ENCODE measurements at regions not wholly inside any gene's neighbourhood (a gene's known extent, or its start where the extent isn't known, plus 50 kb on each side); places are given as distances from the start of the nearest gene placed in this dataset.
"Not testable (repeated sequence)": the region's sequence is repeated elsewhere in the genome, so short reads cannot be mapped to it uniquely, and the experiment has no call there.

- no peak for DNase-seq
These were observed 376.2 kb upstream of the GRAMD2B start for GRCh38 chr5:126046846-126047571.

DNA sequence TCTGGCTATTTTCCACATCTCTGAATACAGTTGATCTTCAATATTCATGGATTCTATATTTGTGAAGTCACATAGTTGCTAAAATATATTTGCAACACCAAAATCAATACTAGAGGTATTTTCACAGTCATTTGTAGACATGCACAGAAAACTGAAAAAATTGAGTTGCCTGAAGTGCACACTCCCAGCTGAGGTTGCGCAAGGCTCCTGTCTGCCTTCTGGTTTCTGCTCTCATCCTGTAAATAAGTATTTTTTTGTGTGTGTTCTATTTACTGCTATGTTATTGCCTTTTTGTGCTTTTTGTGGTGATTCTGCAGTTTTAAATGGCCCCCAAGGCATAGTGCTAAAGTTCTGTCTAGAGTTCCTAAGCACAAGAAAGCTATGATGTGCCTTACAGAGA lies 371.1 kb upstream of the GRAMD2B start:
- DNase-seq = no peak

GRCh38 chr5:126052791-126053190 lies 370.4 kb upstream of the GRAMD2B start:
- no peak for DNase-seq

- peak; percentile 18 for DNase-seq
These were observed 369.6 kb upstream of the GRAMD2B start for GRCh38 chr5:126053630-126054029.

DNA sequence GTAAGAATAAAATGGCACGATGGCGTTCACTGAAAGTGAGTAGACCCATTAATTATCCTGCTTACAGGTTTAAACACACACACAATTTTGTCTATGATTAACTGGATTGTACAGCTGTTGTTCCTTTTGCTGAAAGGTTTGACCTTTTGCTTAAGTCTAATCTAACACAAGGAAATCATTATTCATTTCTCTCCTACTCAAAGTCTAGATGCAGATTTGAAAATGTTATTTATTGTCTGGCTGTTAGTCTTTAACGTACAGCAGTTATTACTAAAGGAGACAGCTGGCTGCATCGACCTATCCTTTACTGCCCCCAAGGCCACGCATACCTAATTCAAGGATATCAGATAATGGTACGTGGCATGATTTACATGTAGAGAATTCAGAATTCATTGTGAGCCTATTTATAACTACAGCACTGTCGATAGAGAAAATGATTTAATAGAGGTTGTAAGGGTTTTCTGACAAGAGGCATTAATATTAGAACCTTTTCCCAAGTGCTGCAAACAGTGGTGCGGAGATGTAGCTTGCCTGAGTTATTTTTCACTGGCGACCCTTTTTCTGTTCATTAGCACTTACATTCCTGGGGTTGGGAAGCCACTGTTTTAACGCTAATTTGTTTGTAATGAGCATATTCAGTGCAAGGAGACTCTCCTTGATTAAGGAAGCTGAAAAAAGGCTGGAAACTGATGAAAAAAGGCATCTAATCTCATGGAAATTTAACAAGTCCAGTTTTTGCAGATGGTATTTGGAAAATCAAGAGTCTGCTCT lies 368.4 kb upstream of the GRAMD2B start:
- DNase-seq = peak; percentile 75

DNA sequence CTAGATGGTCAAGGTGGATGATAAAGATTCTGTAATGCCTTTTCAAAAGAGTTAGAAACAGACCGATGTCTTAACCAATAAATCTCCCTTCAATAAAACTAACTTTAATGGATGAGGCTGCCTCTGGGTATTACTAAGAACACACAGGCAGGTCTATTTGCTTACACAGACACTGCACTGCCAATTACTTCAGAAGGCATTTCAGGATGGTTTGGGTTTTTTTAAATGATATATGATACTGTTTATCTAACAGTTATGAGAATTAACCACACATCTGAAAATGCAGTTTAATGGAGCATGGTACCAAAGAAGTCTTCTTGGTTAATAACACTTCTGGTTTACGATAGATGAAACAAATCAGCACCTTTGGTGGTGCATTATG lies 367.9 kb upstream of the GRAMD2B start:
- peak; percentile 90 for DNase-seq

- no peak for DNase-seq
These were observed 366.9 kb upstream of the GRAMD2B start for GRCh38 chr5:126056352-126056751.

DNA sequence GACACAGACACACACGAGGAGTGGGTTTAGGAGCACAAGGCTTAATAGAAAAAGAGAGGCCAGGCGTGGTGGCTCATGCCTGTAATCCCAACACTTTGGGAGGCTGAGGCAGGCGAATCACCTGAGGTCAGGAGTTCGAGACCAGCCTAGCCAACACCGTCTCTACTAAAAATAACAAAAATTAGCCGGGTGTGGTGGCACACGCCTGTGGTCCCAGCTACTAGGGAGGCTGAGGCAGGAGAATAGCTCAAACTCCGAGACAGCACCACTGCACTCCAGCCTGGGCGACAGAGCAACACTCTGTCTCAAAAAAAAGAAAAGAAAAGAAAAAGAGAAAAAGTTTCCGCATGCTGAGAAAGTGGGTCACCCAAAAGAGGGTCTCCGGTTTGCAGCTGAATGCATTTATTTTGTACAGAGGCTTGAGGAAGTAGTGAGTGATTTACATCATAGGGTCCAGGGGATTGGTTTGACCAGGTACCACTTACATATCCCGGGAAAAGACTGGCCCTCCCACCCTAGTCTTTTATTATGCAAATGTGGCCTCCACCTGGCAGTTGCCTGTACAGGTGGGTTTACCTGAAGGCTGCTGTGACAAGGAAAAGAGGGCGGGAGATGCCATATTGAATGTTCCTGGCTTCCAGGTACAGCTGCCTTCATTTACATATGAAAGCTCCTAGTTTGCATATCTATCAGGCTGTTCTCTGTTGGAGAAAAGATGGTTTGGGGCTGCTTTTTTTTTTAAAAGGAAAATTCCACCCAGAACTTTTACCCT lies 366.2 kb upstream of the GRAMD2B start:
- DNase-seq = peak; percentile 18

DNA sequence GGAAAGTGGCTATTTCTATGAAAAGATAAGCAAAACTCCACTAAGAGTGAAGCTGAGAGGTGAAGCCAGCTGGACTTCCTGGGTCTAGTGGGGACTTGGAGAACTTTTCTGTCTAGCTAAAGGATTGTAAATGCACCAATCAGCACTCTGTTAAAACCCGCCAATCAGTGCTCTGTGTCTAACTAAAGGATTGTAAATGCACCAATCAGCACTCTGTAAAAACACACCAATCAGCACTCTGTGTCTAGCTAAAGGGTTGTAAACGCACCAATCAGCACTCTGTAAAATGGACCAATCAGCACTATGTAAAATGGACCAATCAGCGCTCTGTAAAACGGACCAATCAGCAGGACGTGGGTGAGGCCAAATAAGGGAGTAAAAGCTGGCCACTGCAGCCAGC lies 364.8 kb upstream of the GRAMD2B start:
- not testable (repeated sequence) for DNase-seq

DNA sequence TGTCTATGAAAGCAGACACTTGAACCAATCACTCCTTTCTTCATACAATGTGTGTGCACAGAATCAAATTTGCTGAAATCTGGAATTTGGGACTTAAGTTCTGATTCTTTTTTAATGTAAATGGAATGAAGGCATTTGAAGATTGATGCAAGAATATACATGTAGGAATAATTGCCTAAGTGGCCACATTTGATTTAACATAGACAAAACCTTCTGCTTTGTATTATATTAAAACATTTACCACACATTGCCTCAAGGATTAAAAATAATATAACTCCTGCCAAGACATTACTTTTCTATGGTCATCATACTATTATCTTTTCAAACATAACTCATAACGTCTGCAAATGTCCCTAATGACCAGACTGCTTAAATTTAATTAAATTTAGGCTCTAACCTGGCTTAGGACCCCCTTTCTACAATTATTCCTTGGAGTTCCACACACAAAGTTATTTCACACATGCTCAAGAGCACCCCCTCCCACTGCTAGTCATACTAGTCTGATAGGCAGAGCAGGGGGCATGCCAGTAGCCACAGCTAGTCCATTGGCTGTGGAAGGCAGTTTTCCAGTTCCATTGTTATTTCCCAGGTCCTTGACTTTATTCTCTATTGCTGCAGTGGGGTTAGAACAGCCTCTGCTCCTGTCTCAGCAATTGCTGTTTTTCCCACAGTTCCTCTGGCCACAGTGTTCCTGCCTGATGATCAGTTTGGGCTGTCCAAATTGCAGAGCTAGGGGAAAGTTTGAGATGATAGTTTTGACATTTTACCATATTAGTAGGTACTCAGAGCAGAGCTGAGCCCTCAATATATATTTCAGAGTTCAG lies 360.6 kb upstream of the GRAMD2B start:
- no peak for DNase-seq

GRCh38 chr5:126065061-126065460 lies 358.1 kb upstream of the GRAMD2B start:
- no peak for DNase-seq

DNA sequence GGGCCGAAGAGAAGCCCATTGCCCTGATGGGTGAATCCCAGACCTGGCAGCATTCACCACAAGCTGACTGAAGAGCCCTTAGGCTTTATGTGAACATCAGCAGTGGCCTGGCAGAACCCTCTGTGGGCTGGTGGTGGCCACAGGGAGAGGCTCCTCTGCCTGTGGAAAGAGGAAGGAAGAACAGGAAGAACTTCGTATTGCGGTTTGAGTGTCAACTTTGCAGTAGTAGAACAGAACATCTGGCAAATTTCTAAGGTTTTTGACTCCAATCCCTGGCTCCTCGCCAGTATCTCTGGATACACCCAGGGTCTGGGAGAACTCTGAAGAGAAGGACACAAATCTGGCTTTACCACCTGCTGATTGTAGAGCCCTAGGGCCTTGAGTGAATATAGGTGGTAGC lies 356.4 kb upstream of the GRAMD2B start:
- no peak for DNase-seq

- DNase-seq = no peak
These were observed 355.8 kb upstream of the GRAMD2B start for GRCh38 chr5:126067404-126067803.

DNA sequence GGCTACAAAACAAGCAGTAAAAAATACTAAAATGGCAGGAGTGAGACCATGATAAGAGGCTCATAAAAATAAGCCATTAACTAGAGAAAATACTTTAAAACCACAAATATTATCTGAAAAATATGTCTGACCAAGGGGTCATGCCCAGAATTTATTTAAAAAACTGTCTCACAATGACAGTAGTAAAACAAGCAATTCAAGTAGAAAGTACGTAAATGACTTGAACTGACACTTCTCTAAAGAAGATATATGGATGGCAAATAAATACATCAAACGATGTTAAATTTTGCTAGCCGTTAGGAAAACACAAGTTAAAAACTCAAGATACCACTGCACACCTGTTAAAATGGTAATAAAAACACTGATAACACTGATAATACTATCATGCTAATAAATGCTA lies 353.9 kb upstream of the GRAMD2B start:
- no peak for DNase-seq

DNA sequence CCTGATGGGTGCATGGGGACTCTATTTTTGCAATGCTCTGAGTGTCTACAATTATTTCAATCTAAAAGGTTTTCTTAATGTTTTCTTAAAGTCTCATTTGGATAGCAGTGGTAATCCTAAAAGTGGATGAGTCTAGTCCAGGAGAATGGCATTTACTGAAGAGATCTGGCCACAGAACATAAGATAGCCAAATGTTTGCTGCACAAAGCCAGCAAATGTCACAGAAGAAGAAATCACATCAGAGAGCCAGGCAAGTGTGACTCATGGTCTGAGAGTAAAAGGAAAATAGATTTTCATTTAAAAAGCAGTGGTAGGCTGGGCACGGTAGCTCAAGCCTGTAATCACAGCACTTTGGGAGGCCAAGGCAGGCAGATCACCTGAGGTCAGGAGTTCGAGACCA lies 352.7 kb upstream of the GRAMD2B start:
- no peak for DNase-seq

DNA sequence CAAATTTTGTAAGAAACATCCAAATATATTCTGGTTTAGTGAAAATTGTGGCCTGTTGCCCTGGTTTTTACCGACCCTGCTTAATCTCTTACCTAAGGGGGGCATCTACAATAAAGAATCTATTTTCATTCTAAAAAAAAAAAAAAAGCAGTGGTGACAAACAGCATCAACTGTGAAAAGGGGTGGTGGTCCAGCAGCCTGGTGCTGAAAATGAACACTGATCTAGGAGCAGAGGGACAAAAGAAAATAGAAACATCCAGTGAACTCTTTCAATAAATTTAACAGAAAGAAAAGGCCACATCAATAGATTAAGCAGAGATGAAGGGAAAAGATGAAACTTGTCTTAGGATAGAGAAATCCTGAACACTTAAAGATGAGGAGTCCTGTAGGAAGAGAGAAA lies 348.7 kb upstream of the GRAMD2B start:
- no peak for DNase-seq

GRCh38 chr5:126079266-126079665 lies 343.9 kb upstream of the GRAMD2B start:
- DNase-seq = no peak

GRCh38 chr5:126081209-126081608 lies 342.0 kb upstream of the GRAMD2B start:
- no peak for DNase-seq

GRCh38 chr5:126093041-126093440 lies 330.2 kb upstream of the GRAMD2B start:
- no peak for DNase-seq

- DNase-seq = no peak
These were observed 329.5 kb upstream of the GRAMD2B start for GRCh38 chr5:126093718-126094117.

- DNase-seq = no peak
These were observed 328.2 kb upstream of the GRAMD2B start for GRCh38 chr5:126094991-126095390.

GRCh38 chr5:126096442-126097006 lies 326.7 kb upstream of the GRAMD2B start:
- no peak for DNase-seq

- no peak for DNase-seq
These were observed 325.3 kb upstream of the GRAMD2B start for GRCh38 chr5:126097876-126098275.
